BJ (cell line): ENCODE measurements at regions not wholly inside any gene's neighbourhood (a gene's known extent, or its start where the extent isn't known, plus 50 kb on each side); places are given as distances from the start of the nearest gene placed in this dataset.

ENCODE experiments used
- CTCF ChIA-PET: fragments of 350-600 bp; formaldehyde crosslinking; extraction: SDS; loops from one replicate; lab custom pipeline; 2021; ENCODE audit warnings: antibody characterized with exemption, inconsistent platforms; lab: Yijun Ruan, JAX
- POLR2A ChIA-PET: fragments of 300-600 bp; sonication (Branson Sonifier 250); formaldehyde crosslinking; extraction: SDS; loops from one replicate; lab custom pipeline; 2021; ENCODE audit warnings: antibody characterized with exemption; lab: Charles Lee
- DNase-seq: peaks from one replicate; pipeline ENCODE4 v3.0.0-alpha.2; 2011; ENCODE audit warnings: low read depth
- H3K27me3 ChIP-seq: 2 replicates; pipeline ENCODE4 v1.6.0; 2011; ENCODE audit warnings: low read length; ENCODE audit not compliant: control insufficient read depth, insufficient read depth
- H3K36me3 ChIP-seq: 2 replicates; pipeline ENCODE4 v1.5.1; 2011; ENCODE audit warnings: low read length; ENCODE audit not compliant: control insufficient read depth, insufficient read depth
- H3K4me3 ChIP-seq: 2 replicates; pipeline ENCODE4 v1.5.1; 2011; ENCODE audit warnings: low read depth, mild to moderate bottlenecking, control low read depth, low read length
- TF ChIP-seq, protein P1 (sequence below): IDR thresholded peaks from 2 replicates; pipeline ENCODE4 v1.5.1; 2011; ENCODE audit warnings: low read depth, mild to moderate bottlenecking, control low read depth, inconsistent platforms, low read length, moderate library complexity; ENCODE audit not compliant: insufficient read depth

DNA sequence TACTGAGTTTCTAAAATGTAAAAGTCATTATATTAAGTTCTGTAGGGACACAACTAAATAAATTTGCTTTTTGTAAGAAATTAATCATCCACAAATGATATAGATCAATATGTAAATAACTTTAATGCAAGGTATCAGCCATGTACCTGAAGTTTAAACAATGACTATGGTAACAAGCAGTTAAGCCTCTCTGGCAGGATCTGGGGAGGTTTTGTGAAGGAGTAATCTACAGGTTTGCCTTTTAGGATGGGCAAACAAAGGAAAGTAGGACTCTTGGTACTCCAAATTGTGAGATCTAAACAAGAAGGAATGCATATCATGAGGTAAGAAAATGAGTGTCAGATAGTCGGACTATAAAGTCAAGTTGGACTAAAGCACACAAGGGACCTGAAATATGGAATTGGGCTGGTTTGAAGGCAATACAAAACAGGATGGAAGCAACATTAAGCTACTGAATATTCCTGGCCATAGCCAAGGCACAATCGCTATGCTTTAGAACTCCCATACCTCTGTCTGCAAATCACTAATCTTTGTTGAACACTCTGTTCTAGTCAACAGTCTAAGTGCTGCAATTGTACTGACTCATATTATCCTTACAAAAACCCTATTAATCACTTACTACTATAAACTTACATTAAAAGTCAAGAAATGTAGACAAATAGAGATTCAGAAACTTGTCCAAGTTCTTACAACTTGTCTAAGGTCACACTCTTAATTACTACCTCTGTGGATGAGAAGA, 412.8 kb downstream of the DIPK2A start:
- DNase-seq = no peak
- H3K4me3 ChIP-seq = no peak overlapping the region
- no peaks in the 10 kb centered on the region for H3K36me3 ChIP-seq
- H3K27me3 ChIP-seq = no peaks in the 10 kb centered on the region
- POLR2A ChIA-PET = no interaction called here
- CTCF ChIA-PET = no interaction called here
- TF ChIP-seq, protein P1, sequence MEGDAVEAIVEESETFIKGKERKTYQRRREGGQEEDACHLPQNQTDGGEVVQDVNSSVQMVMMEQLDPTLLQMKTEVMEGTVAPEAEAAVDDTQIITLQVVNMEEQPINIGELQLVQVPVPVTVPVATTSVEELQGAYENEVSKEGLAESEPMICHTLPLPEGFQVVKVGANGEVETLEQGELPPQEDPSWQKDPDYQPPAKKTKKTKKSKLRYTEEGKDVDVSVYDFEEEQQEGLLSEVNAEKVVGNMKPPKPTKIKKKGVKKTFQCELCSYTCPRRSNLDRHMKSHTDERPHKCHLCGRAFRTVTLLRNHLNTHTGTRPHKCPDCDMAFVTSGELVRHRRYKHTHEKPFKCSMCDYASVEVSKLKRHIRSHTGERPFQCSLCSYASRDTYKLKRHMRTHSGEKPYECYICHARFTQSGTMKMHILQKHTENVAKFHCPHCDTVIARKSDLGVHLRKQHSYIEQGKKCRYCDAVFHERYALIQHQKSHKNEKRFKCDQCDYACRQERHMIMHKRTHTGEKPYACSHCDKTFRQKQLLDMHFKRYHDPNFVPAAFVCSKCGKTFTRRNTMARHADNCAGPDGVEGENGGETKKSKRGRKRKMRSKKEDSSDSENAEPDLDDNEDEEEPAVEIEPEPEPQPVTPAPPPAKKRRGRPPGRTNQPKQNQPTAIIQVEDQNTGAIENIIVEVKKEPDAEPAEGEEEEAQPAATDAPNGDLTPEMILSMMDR = no peak

DNA sequence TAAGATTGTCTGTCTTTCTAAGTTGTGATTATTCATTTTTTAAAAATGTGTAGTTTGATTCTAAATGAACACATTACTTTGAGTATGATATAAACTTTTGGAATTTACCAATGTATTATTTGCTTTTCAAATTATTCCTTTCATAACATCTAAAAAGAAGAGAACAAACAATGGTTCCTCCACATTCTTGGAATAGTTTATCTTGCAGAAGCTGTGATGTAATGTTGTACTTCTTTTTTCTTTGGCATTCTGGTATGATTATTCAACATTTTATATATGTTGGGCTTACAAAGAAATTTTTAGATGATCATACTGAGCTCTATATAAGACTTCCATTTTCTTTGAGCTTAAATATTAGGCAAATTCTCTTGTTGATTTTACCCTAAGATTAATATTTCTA, 419.2 kb downstream of the DIPK2A start:
- POLR2A ChIA-PET = no interaction called here
- CTCF ChIA-PET = no interaction called here
- DNase-seq = no peak

DNA sequence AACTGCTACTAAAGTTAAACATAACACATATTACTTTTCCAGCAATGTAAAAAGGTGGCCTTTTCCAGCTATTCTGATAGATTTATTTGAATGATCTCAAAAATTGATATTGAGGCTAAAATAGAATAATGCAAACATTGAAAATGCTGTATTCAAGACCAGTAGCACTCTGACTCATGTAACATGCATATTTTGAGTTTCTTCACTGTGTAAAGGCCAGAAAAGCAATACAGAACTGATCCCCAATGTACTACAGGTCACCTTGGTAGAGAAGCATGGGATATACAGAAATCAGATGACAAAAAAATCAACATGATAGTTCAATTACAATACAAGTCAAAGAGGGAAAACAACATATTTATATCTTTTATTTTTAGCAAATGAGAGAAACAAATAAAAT, 419.6 kb downstream of the DIPK2A start:
- Histone ChIP-seq H3K4me3 (no peak overlapping the region), H3K27me3 (no peaks in the 10 kb centered on the region), H3K36me3 (no peaks in the 10 kb centered on the region)
- DNase-seq = no peak
- TF ChIP-seq, protein P1 = no peak
- CTCF ChIA-PET = no interaction called here
- POLR2A ChIA-PET = no interaction called here

More for the DNA sequence above, 419.2 kb downstream of the DIPK2A start:
- H3K36me3 ChIP-seq = no peaks in the 10 kb centered on the region
- TF ChIP-seq, protein P1 = no peak
- no peaks in the 10 kb centered on the region for H3K27me3 ChIP-seq
- no peak overlapping the region for H3K4me3 ChIP-seq

DNA sequence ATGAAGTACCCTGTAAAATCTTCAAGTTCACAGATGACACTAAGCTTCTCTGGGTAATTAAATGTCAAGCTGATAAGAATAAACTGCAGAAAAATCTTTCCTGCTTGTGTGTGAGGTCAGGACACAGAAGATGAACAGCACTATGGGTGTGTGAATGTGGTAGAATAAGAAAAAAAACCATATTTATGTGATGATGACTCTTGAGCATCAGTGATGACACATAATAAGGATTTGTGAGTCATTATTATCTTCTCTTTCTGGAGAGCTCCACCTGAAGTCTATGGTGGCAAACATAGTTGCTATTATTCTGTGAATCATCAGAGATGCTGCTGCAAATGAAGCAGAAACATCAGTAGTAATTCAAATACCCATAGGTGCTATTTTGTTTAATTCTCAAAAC, 422.4 kb downstream of the DIPK2A start:
- peak; percentile 6 for DNase-seq
- H3K36me3 ChIP-seq = no peaks in the 10 kb centered on the region
- ChIA-PET POLR2A (no interaction called here), CTCF (interaction anchor here (0.8 kb wide), 1 partner anchor 11 kb away, joined by 3 read pairs; no protein-coding TSS in a partner anchor)
- H3K27me3 ChIP-seq = no peaks in the 10 kb centered on the region
- H3K4me3 ChIP-seq = no peak overlapping the region
- TF ChIP-seq, protein P1 = no peak

DNA sequence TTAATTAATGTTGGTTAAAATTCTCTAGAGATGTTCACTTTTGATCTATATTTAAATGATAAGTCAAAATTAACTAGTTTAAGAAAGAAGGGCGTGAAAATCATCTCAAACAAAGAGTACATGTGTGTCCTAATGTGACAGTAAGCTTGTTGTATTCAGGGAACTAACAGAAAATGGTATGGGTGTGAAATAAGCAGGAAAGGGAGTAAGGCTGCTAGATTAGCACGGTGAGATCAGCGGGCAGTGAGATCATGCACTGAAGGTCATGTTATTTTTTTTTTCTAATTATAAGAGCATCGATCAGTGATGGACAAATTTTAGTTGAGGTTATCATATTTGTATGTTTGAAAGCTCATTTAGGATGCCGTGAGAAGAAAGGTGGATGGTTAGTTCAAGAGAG, 430.8 kb downstream of the DIPK2A start:
- Histone ChIP-seq H3K27me3 (no peaks in the 10 kb centered on the region), H3K36me3 (no peaks in the 10 kb centered on the region), H3K4me3 (no peak overlapping the region)
- ChIA-PET CTCF (interaction anchor here (0.5 kb wide), 1 partner anchor 450 kb away, joined by 3 read pairs; no protein-coding TSS in a partner anchor), POLR2A (no interaction called here)
- no peak for DNase-seq
- TF ChIP-seq, protein P1 = no peak
